DOHH2 (cell line): ENCODE measurements at regions not wholly inside any gene's neighbourhood (a gene's known extent, or its start where the extent isn't known, plus 50 kb on each side); places are given as distances from the start of the nearest gene placed in this dataset.

Experiments used
- H3F3A ChIP-seq: fragments of 200-600 bp; sonication (generic), shearing (Covaris generic); 2 replicates; pipeline ENCODE4 v1.6.0; 2016; ENCODE audit warnings: antibody characterized with exemption, mild to moderate bottlenecking; ENCODE audit not compliant: control insufficient read depth, insufficient read depth
- H3K27ac ChIP-seq: fragments of 200-600 bp; sonication (generic); 2 replicates; pipeline ENCODE4 v1.5.1; 2014; ENCODE audit warnings: low read depth, mild to moderate bottlenecking, low read length, moderate library complexity
- H3K27me3 ChIP-seq: fragments of 200-600 bp; sonication (generic); 2 replicates; pipeline ENCODE4 v1.6.1; 2014; ENCODE audit warnings: mild to moderate bottlenecking, low read length, mixed read lengths; ENCODE audit not compliant: control insufficient read depth
- H3K36me3 ChIP-seq: fragments of 200-600 bp; sonication (generic); 2 replicates; pipeline ENCODE4 v1.6.1; 2014; ENCODE audit warnings: mild to moderate bottlenecking, low read length, moderate library complexity, mixed read lengths; ENCODE audit not compliant: control insufficient read depth
- H3K4me1 ChIP-seq: fragments of 200-600 bp; sonication (generic); 2 replicates; pipeline ENCODE4 v1.6.1; 2014; ENCODE audit warnings: mild to moderate bottlenecking, low read length, mixed read lengths; ENCODE audit not compliant: control insufficient read depth
- H3K4me2 ChIP-seq: fragments of 200-600 bp; sonication (generic); 2 replicates; pipeline ENCODE4 v1.6.0; 2014; ENCODE audit warnings: mild to moderate bottlenecking, low read length, moderate library complexity
- H3K4me3 ChIP-seq: fragments of 200-600 bp; sonication (generic); 2 replicates; pipeline ENCODE4 v1.5.1; 2014; ENCODE audit warnings: mild to moderate bottlenecking, low read length, mixed read lengths
- H3K79me2 ChIP-seq: fragments of 200-600 bp; sonication (generic); 2 replicates; pipeline ENCODE4 v1.6.1; 2014; ENCODE audit warnings: mild to moderate bottlenecking, low read length, mixed read lengths; ENCODE audit not compliant: control insufficient read depth
- H3K9me2 ChIP-seq: fragments of 200-600 bp; sonication (generic); replicated peaks from 2 replicates; pipeline ENCODE4 v1.6.1; 2014; ENCODE audit warnings: mild to moderate bottlenecking, low read length, mixed read lengths; ENCODE audit not compliant: control insufficient read depth
- H3K9me3 ChIP-seq: fragments of 200-600 bp; sonication (generic); 2 replicates; pipeline ENCODE4 v1.6.1; 2014; ENCODE audit warnings: antibody characterized with exemption, low read length, mixed read lengths; ENCODE audit not compliant: control insufficient read depth, insufficient read depth
- H4K20me1 ChIP-seq: fragments of 200-600 bp; sonication (generic); 2 replicates; pipeline ENCODE4 v1.6.0; 2014; ENCODE audit warnings: low read depth, mild to moderate bottlenecking, antibody characterized with exemption, low read length, moderate library complexity; ENCODE audit not compliant: control insufficient read depth, insufficient read depth
- EZH2phosphoT487 ChIP-seq: fragments of 200-600 bp; sonication (generic); IDR thresholded peaks from 2 replicates; pipeline ENCODE4 v1.6.1; 2017; ENCODE audit warnings: borderline replicate concordance, mild to moderate bottlenecking, antibody characterized with exemption, low read length, moderate library complexity, mixed read lengths
- TF ChIP-seq, protein P1 (sequence below): fragments of 200-600 bp; sonication (generic); IDR thresholded peaks from one replicate; pipeline ENCODE4 v1.5.1; 2014; ENCODE audit warnings: antibody characterized with exemption, mild to moderate bottlenecking, low read depth, low read length; ENCODE audit not compliant: poor library complexity, severe bottlenecking

DNA sequence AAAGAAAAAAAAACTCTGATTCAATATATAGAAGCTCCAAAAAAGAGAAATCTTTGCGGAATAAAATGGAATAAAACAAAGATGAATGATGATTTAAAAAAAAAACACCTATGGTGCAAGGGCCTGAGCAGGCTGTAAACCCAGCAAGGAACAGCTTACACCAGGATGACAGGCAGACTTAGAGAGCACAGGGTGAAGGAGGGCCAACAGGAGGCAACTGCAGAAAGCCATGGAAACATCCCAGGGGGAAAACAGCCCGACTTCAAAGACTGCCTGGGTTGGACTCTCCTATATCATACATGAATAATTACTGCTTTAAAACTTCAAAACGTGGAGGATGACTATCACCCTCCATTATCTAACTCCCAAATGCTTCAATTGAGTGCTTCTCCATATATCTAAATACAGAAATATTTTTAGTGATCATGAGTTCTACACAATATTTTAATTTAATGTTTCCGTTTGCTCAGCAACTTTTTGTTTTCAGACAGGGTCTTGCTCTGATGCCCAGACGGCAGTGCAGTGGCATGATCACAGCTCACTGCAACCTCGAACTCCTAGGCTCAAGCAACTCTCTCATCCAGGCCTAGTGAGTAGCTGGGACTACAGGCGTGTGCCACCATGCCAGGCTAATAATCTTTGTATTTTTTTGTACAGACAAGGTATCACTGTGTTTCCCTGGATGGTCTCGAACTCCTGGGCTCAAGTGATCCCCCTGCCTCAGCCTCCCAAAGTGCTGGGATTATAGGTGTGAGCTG is 456.2 kb downstream of the TBL1XR1 start:
- Histone ChIP-seq H3K4me3 (no peak overlapping the region), H3K79me2 (no peaks in the 10 kb centered on the region), H3K4me2 (no peak overlapping the region), H3K4me1 (no peaks in the 10 kb centered on the region), H3K27ac (no peak overlapping the region), H3F3A (no peaks in the 10 kb centered on the region), H3K9me2 (no peaks in the 10 kb centered on the region), H4K20me1 (no peaks in the 10 kb centered on the region), H3K27me3 (no peaks in the 10 kb centered on the region), H3K9me3 (no peaks in the 10 kb centered on the region), H3K36me3 (no peaks in the 10 kb centered on the region)
- no peak for TF ChIP-seq EZH2phosphoT487
- TF ChIP-seq, protein P1, sequence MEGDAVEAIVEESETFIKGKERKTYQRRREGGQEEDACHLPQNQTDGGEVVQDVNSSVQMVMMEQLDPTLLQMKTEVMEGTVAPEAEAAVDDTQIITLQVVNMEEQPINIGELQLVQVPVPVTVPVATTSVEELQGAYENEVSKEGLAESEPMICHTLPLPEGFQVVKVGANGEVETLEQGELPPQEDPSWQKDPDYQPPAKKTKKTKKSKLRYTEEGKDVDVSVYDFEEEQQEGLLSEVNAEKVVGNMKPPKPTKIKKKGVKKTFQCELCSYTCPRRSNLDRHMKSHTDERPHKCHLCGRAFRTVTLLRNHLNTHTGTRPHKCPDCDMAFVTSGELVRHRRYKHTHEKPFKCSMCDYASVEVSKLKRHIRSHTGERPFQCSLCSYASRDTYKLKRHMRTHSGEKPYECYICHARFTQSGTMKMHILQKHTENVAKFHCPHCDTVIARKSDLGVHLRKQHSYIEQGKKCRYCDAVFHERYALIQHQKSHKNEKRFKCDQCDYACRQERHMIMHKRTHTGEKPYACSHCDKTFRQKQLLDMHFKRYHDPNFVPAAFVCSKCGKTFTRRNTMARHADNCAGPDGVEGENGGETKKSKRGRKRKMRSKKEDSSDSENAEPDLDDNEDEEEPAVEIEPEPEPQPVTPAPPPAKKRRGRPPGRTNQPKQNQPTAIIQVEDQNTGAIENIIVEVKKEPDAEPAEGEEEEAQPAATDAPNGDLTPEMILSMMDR, result no peak

DNA sequence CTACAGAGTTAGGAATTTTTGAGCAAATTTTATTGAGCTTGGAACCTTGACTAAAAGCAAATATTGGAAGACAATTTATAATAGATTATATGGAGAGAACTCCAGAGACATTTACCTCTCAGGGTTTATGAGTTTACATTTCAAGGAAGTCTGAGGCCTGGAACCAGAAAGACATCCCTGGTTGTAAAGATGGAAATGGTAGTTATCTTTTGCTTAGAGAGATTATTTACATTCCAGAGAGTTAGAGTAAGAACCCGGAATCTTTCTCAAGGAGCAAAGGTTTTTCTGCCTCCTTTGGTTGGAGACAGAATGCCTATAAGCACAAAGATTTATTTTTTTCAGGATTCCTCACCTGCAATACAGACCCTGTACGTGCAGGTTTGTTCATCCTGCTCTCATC is 458.1 kb downstream of the TBL1XR1 start:
- Histone ChIP-seq H3K4me3 (no peak overlapping the region), H3K4me2 (no peak overlapping the region), H3K27me3 (no peaks in the 10 kb centered on the region), H3K36me3 (no peaks in the 10 kb centered on the region), H3K79me2 (no peaks in the 10 kb centered on the region), H4K20me1 (no peaks in the 10 kb centered on the region), H3K9me3 (no peaks in the 10 kb centered on the region), H3F3A (no peaks in the 10 kb centered on the region), H3K4me1 (no peaks in the 10 kb centered on the region), H3K27ac (no peak overlapping the region), H3K9me2 (no peaks in the 10 kb centered on the region)
- no peak for TF ChIP-seq EZH2phosphoT487
- TF ChIP-seq, protein P1, result no peak

DNA sequence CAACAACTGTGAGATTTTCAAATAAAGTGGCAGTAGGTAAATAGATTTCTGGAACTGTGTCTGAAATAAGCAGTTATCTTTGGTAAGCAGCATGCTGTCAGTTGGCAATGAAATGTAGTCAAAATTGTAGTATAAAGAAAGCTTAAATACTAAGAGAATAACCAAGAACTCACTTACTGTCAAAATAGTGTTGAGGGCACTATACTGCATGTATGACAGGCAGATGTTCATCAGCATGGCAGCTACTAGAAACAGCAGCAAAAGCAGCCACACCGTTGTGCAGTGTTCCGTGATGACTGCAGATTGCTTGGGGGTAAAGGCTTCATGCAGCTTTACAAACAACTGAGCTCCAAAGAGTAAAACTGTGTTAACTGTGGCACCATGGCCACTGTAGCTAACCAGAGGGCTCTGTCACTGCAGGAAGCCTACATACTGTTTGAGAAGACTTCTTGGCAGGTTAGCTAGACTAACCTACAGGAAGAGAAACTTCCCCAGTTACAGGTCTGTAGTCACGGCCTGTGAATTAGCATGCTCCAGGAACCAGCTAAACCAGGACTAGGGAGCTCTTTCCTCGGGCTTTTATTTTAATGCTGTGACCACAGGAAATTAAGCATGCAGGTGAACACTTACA is 459.7 kb downstream of the TBL1XR1 start:
- Histone ChIP-seq H3K27me3 (no peaks in the 10 kb centered on the region), H3K4me1 (no peaks in the 10 kb centered on the region), H3K4me2 (no peak overlapping the region), H3K27ac (no peak overlapping the region), H3K36me3 (no peaks in the 10 kb centered on the region), H3K9me3 (no peaks in the 10 kb centered on the region), H3K4me3 (no peak overlapping the region), H3F3A (no peaks in the 10 kb centered on the region), H3K79me2 (no peaks in the 10 kb centered on the region), H4K20me1 (no peaks in the 10 kb centered on the region), H3K9me2 (no peaks in the 10 kb centered on the region)
- TF ChIP-seq EZH2phosphoT487, result no peak
- TF ChIP-seq, protein P1, result no peak
